GM12878 (cell line): ENCODE measurements at regions not wholly inside any gene's neighbourhood (a gene's known extent, or its start where the extent isn't known, plus 50 kb on each side); places are given as distances from the start of the nearest gene placed in this dataset.

ENCODE experiments used
- ATAC-seq: fragments of 200-7000 bp; cut with Tn5 transposase; 3 replicates; pipeline ENCODE4 v1.9.1; 2020; ENCODE audit warnings: mild to moderate bottlenecking, moderate library complexity
- BruUV-seq: library from RNA; stranded (reverse); fragments of 400-500 nt; replicated peaks from 2 replicates; lab custom pipeline; 2021; lab: Mats Ljungman, UMichigan
- CTCF ChIA-PET: fragments of 300-600 bp; sonication (Branson Sonifier 250); formaldehyde crosslinking; extraction: SDS; loops from one replicate; lab custom pipeline; 2021; ENCODE audit warnings: inconsistent platforms; lab: Yijun Ruan, JAX
- POLR2A ChIA-PET: fragments of 350-600 bp; formaldehyde crosslinking; extraction: SDS; loops from one replicate; lab custom pipeline; 2021; ENCODE audit warnings: inconsistent platforms; lab: Charles Lee
- RAD21 ChIA-PET: fragments of 300-600 bp; sonication (Branson Sonifier 250); formaldehyde crosslinking; loops from one replicate; lab custom pipeline; 2023; ENCODE audit warnings: antibody characterized with exemption; ENCODE audit not compliant: unreplicated experiment; lab: Charles Lee
- SMC1A ChIA-PET: fragments of 300-600 bp; sonication (Branson Sonifier 250); formaldehyde crosslinking; loops from one replicate; lab custom pipeline; 2023; ENCODE audit not compliant: unreplicated experiment, uncharacterized antibody; lab: Charles Lee
- DNase-seq: peaks from one replicate; pipeline ENCODE4 v3.0.0-alpha.2; 2011; ENCODE audit warnings: low read depth, low spot score
- FAIRE-seq: peaks from 3 replicates; lab custom pipeline; 2011; peaks lifted over from hg19 to GRCh38; lab: Jason Lieb, UNC
- H2AFZ ChIP-seq: 2 replicates; pipeline ENCODE4 v1.6.0; 2011; ENCODE audit warnings: low read depth, low read length, control low read depth; ENCODE audit not compliant: control insufficient read depth
- H3K27ac ChIP-seq: 2 replicates; pipeline ENCODE4 v1.5.1; 2011; ENCODE audit warnings: control low read depth; ENCODE audit not compliant: control insufficient read depth, insufficient read depth
- H3K27me3 ChIP-seq, 2 experiments: replicated peaks in 1 of 2; 2 replicates each; pipeline versions ENCODE4 v1.6.0 to v1.6.1; 2011; ENCODE audit warnings: low read length in 1 of 2; ENCODE audit not compliant: control insufficient read depth in 2 of 2, insufficient read depth in 2 of 2
- H3K36me3 ChIP-seq, 2 experiments: 2 replicates each; pipeline ENCODE4 v1.5.1; 2011; ENCODE audit warnings: low read length in 1 of 2; ENCODE audit not compliant: control insufficient read depth in 2 of 2, insufficient read depth in 2 of 2
- H3K4me1 ChIP-seq: 2 replicates; pipeline ENCODE4 v1.6.1; 2011; ENCODE audit warnings: mild to moderate bottlenecking, low read length, moderate library complexity, mixed read lengths; ENCODE audit not compliant: control insufficient read depth, insufficient read depth
- H3K4me2 ChIP-seq: 2 replicates; pipeline ENCODE4 v1.6.0; 2011; ENCODE audit warnings: control low read depth; ENCODE audit not compliant: control insufficient read depth, insufficient read depth
- H3K4me3 ChIP-seq: fragments of 200-600 bp; sonication (generic); 2 replicates; pipeline ENCODE4 v1.5.1; 2016
- H3K79me2 ChIP-seq: 2 replicates; pipeline ENCODE4 v1.6.0; 2011; ENCODE audit warnings: low read length; ENCODE audit not compliant: control insufficient read depth, insufficient read depth
- H3K9ac ChIP-seq: 2 replicates; pipeline ENCODE4 v1.8.0; 2011; ENCODE audit warnings: low read length, control low read depth, mixed read lengths; ENCODE audit not compliant: control insufficient read depth, insufficient read depth
- H3K9me3 ChIP-seq: replicated peaks from 3 replicates; pipeline ENCODE4 v1.5.1; 2011; ENCODE audit warnings: mild to moderate bottlenecking, low read length; ENCODE audit not compliant: control insufficient read depth, insufficient read depth
- H4K20me1 ChIP-seq: 2 replicates; pipeline ENCODE4 v1.6.0; 2011; ENCODE audit not compliant: control insufficient read depth, insufficient read depth
- ATF7 ChIP-seq: fragments of 450-650 bp; IDR thresholded peaks from 2 replicates; pipeline ENCODE4 v1.6.1; 2016; ENCODE audit warnings: low read depth, mild to moderate bottlenecking
- CEBPZ ChIP-seq: fragments of 150-350 bp; IDR thresholded peaks from 2 replicates; pipeline ENCODE4 v1.6.1; 2016; ENCODE audit warnings: low read depth, low read length
- CHD1 ChIP-seq: IDR thresholded peaks from 2 replicates; pipeline ENCODE4 v1.6.1; 2012; ENCODE audit warnings: low read depth, low read length, improper control_type of control experiment
- CREM ChIP-seq: IDR thresholded peaks from 2 replicates; pipeline ENCODE4 v1.6.1; 2014; ENCODE audit warnings: antibody characterized with exemption, low read depth
- E2F4 ChIP-seq: IDR thresholded peaks from 2 replicates; pipeline ENCODE4 v1.6.1; 2012; ENCODE audit warnings: low read depth, low read length, improper control_type of control experiment
- EED ChIP-seq: sonication (generic); IDR thresholded peaks from 2 replicates; pipeline ENCODE4 v1.6.1; 2016; ENCODE audit warnings: antibody characterized with exemption, low read depth
- IKZF1 ChIP-seq: fragments of 450-650 bp; conservative IDR thresholded peaks from 2 replicates; pipeline ENCODE4 v1.6.1; 2017; ENCODE audit warnings: antibody characterized with exemption, mild to moderate bottlenecking
- IRF4 ChIP-seq: IDR thresholded peaks from 2 replicates; pipeline ENCODE4 v1.6.1; 2011; ENCODE audit warnings: low read depth, low read length
- NFYB ChIP-seq: IDR thresholded peaks from 2 replicates; pipeline ENCODE4 v1.6.1; 2011; ENCODE audit warnings: low read depth, mild to moderate bottlenecking, low read length, improper control_type of control experiment, moderate library complexity; ENCODE audit not compliant: insufficient read depth
- RB1 ChIP-seq: fragments of 450-650 bp; formaldehyde crosslinking; IDR thresholded peaks from 2 replicates; pipeline ENCODE4 v1.6.1; 2017; ENCODE audit warnings: mild to moderate bottlenecking, borderline replicate concordance
- TCF7 ChIP-seq: IDR thresholded peaks from 2 replicates; pipeline ENCODE4 v1.6.1; 2014; ENCODE audit warnings: antibody characterized with exemption, borderline replicate concordance
- ZBTB4 ChIP-seq: fragments of 450-650 bp; formaldehyde crosslinking; IDR thresholded peaks from 2 replicates; pipeline ENCODE4 v1.4.0; 2022; ENCODE audit warnings: mild to moderate bottlenecking, moderate library complexity
- ZNF687 ChIP-seq: fragments of 450-650 bp; IDR thresholded peaks from 2 replicates; pipeline ENCODE4 v1.6.1; 2017; ENCODE audit warnings: mild to moderate bottlenecking, moderate library complexity
- WGBS: methylation state at CpG from one replicate; pipeline ENCODE4 v1.1.6; 2016; ENCODE audit warnings: low lambda C conversion rate; ENCODE audit not compliant: insufficient replicate concordance, insufficient coverage; ENCODE audit errors: missing lambda C conversion rate; 5-methylcytosine and 5-hydroxymethylcytosine counted together
- in situ Hi-C: fragments of 300-500 bp; cut with MboI; formaldehyde crosslinking; loops from 9 replicates; pipeline ENCODE4 v1.14.3; 2018; ENCODE audit warnings: mixed read lengths
- intact Hi-C: fragments of 100-400 bp; cut with micrococcal nuclease; formaldehyde crosslinking; loops from one replicate; pipeline ENCODE4 v1.14.2; 2022; ENCODE audit not compliant: unreplicated experiment

DNA sequence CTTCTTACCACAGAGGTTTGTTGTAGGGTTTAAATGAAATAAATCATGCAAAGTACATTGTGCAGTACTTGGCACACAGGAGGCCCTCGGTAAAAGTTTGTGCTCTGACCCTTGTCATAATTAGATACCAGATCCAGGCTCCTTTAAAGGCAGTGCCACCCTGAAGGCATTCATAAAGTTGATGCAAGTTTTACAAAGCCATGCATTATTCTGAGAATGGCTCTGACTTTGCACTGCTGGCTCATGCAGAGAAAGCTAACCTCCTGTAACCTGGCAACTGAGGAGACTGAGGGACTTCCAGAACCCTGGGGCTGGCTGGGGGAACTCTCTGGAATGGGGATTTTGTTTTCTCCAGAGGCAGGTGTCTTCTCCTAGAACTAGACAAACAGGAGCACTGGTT, 570.9 kb downstream of the CCSER2 start (continued):
- no peak for TF ChIP-seq ZNF687
- TF ChIP-seq ATF7: no peak
- no peak for TF ChIP-seq ZBTB4
- no peak for TF ChIP-seq NFYB
- TF ChIP-seq CHD1: no peak
- TF ChIP-seq, all 136 proteins: peak for 0

DNA sequence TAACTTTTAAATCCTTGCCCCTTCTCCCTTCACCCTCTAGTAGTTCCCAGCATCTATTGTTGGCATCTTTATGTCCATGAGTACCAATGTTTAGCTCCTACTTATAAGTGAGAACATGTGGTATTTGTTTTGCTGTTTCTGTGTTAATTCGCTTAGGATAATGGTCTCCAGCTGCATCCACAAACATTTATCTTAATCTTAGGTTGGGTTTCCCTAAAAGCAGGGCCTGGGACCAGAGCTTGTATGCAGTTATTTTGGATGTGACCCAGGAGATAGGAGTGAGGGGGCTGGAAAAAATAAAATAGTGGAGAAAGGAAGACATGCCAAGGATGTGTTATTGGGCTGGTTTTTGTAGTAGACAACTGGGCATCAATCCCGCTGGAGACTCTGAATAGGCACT, 571.8 kb downstream of the CCSER2 start:
- ChIA-PET SMC1A (interaction anchor here (1.5 kb wide), 1 partner anchor 9 kb away, joined by 4 read pairs; no protein-coding TSS in a partner anchor), CTCF (no interaction called here), RAD21 (no interaction called here), POLR2A (no interaction called here)
- Histone ChIP-seq H3K4me2 (no peak overlapping the region), H3K79me2 (no peaks in the 10 kb centered on the region), H3K27ac (no peak overlapping the region), H3K4me3 (no peak overlapping the region), H2AFZ (no peak overlapping the region), H3K27me3 (no peaks in the 10 kb centered on the region), H3K9me3 (no peaks in the 10 kb centered on the region), H4K20me1 (no peaks in the 10 kb centered on the region), H3K36me3 (no peaks in the 10 kb centered on the region), H3K9ac (no peak overlapping the region), H3K4me1 (no peaks in the 10 kb centered on the region)
- intact Hi-C loops (no loop called here), in situ Hi-C loops (no loop called here)
- ATAC-seq: no peak
- FAIRE-seq: no peak
- BruUV-seq: no TSS peak
- WGBS: 0% methylated on average over 2 of the region's 2 CpGs
- no peak for DNase-seq
- TF ChIP-seq EED (no peak), E2F4 (no peak), RB1 (no peak), IRF4 (no peak), CEBPZ (no peak), TCF7 (no peak), IKZF1 (no peak), CREM (no peak)
